IPS-NIHi7 (cell line): ENCODE measurements at regions not wholly inside any gene's neighbourhood (a gene's known extent, or its start where the extent isn't known, plus 50 kb on each side); places are given as distances from the start of the nearest gene placed in this dataset.
"Not testable (repeated sequence)": the region's sequence is repeated elsewhere in the genome, so short reads cannot be mapped to it uniquely, and the experiment has no call there.

Source experiments
- DNase-seq: peaks from one replicate; pipeline ENCODE4 v3.0.0; 2012; ENCODE audit warnings: mixed read lengths; ENCODE audit errors: extremely low spot score

GRCh38 chr5:34447424-34447823 is 208.7 kb upstream of the RAI14 start:
- DNase-seq: no peak

- DNase-seq: no peak
These were observed 206.5 kb upstream of the RAI14 start for GRCh38 chr5:34449639-34450038.

GRCh38 chr5:34450338-34450737 is 205.8 kb upstream of the RAI14 start:
- no peak for DNase-seq

GRCh38 chr5:34452170-34452828 is 203.8 kb upstream of the RAI14 start:
- peak; percentile 69 for DNase-seq

- DNase-seq: no peak
These were observed 201.0 kb upstream of the RAI14 start for GRCh38 chr5:34455098-34455497.

- DNase-seq: no peak
These were observed 196.2 kb upstream of the RAI14 start for GRCh38 chr5:34459908-34460307.

GRCh38 chr5:34460496-34460895 is 195.6 kb upstream of the RAI14 start:
- no peak for DNase-seq

- no peak for DNase-seq
These were observed 191.3 kb upstream of the RAI14 start for GRCh38 chr5:34464829-34465228.

- not testable (repeated sequence) for DNase-seq
These were observed 190.8 kb upstream of the RAI14 start for GRCh38 chr5:34465301-34465700.

- not testable (repeated sequence) for DNase-seq
These were observed 189.4 kb upstream of the RAI14 start for GRCh38 chr5:34466519-34467388.

- no peak for DNase-seq
These were observed 188.7 kb upstream of the RAI14 start for GRCh38 chr5:34467436-34467835.

GRCh38 chr5:34467984-34468383 is 188.1 kb upstream of the RAI14 start:
- not testable (repeated sequence) for DNase-seq

- DNase-seq: no peak
These were observed 186.2 kb upstream of the RAI14 start for GRCh38 chr5:34469971-34470370.

- peak; percentile 69 for DNase-seq
These were observed 181.5 kb upstream of the RAI14 start for GRCh38 chr5:34474573-34475021.

GRCh38 chr5:34475249-34475966 is 180.7 kb upstream of the RAI14 start:
- peak; percentile 34 for DNase-seq

- no peak for DNase-seq
These were observed 179.1 kb upstream of the RAI14 start for GRCh38 chr5:34476941-34477565.

GRCh38 chr5:34480810-34481528 is 175.2 kb upstream of the RAI14 start:
- DNase-seq: no peak

- DNase-seq: peak; percentile 50
These were observed 172.6 kb upstream of the RAI14 start for GRCh38 chr5:34483442-34484033.

GRCh38 chr5:34484216-34484920 is 171.8 kb upstream of the RAI14 start:
- no peak for DNase-seq

GRCh38 chr5:34485768-34486030 is 170.4 kb upstream of the RAI14 start:
- no peak for DNase-seq
